HG02798 (cell line): ENCODE measurements at regions not wholly inside any gene's neighbourhood (a gene's known extent, or its start where the extent isn't known, plus 50 kb on each side); places are given as distances from the start of the nearest gene placed in this dataset.

ENCODE experiments used
- ATAC-seq: cut with Tn5 transposase; IDR thresholded peaks from one replicate; pipeline ENCODE4 v1.9.1; 2021; ENCODE audit warnings: mild to moderate bottlenecking; ENCODE audit not compliant: unreplicated experiment, poor library complexity

DNA sequence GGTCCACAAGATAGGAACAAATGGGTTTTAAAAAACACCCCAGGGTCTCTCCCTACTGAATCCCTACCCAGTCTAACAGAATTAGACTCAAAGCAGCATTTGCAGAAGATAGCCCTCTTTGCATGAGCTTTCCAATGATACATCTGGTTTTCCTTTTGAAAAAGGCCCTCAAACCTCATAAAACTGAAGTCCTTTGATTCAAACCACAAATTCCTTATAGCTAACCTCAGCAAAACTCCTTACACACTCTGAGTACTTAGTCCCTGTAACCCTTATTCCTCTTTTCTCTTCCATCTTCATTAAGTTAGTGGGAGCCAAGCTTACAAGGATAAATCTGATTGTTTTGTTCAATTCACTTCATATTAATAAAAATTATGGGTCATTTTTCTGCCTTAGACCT, 90.5 kb upstream of the TNC start:
- no peak for ATAC-seq

DNA sequence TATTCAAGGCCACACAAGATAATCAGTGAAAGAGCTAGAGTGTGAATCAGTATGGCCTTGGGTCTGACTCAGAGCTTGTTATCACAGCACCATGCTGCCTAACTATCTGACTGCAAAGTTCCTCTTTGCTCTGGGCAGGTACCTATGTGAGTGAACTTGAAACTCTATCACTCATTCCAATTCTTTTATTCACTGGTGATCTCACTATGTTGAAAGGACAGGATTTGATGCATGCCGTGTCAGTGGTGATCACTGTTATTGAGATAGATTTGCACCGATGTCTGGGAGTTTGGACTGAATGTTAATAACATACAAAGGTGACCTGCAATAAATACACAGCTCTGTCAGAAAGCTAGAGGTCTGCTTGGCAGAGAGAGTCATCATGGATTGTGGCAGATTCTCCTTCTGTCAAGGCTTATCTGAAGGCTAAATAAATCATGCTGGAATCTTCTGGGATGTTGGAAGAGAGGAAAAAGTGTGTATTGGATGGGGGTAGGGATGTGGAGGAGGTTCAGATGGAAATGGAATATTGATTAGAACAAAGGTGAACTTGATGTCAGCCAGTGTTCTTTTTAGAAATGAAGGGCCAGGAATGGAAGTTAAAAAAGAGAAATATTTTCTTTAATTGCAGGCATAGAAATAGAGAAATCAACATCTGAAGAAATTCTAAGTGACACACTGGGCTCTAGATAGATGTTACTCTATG, 91.8 kb upstream of the TNC start:
- ATAC-seq = peak; percentile 59

GRCh38 chr9:115210699-115211098, 92.7 kb upstream of the TNC start:
- no peak for ATAC-seq

DNA sequence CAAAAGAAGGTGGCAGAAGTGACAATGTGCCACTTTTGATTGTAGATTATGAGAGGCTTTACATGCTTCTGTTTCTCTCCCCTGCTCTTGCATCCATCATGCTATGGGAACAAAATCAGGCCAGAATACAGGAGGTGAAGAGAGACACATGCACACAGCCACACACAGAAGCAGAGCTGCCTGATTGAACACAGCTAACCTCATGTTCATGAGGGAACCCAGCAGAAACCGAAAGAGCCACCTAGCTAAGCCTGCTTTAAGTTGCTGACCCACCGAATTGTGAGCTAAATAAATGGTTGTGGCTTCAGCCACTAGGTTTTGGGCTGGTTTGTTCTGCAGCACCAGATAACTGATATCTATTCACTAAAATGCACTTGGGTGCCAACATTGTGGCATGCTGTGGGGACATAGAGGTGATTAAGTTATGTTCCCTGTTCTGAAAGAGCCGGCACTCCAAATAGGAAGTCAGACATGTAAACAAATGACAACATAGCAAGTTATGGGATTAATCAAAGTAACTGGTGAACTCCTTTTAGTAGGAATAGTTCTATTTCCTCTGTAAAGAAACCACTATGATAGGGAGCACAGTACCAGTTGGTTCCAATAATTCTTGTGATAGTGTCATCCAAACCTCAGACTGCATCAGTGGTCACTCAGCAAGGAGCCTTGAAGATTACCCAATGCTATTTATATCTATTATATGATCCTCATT, 93.6 kb upstream of the TNC start:
- ATAC-seq = peak; percentile 64

DNA sequence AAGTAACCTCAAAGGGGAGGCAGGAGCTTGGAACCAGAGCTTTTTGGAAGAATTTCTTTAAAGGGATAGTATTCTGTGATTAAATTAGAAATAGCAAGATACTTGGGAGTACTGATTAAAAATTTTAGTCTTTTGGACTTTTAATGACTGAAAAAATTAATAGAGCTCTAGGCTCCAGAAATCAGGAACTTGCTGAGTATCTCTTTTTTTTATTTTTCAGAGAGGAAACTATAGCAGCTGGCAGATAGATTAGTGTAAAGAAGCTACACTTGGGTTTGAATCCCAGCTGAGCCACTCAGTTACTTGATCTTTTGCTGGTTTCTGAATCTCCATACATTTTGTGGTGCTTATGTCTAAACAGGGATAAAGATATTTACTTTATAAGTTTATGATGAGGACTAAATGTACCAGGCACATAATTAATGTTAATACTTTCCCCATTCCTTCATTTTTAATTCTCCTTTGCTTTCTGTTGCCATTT, 94.2 kb upstream of the TNC start:
- no peak for ATAC-seq

DNA sequence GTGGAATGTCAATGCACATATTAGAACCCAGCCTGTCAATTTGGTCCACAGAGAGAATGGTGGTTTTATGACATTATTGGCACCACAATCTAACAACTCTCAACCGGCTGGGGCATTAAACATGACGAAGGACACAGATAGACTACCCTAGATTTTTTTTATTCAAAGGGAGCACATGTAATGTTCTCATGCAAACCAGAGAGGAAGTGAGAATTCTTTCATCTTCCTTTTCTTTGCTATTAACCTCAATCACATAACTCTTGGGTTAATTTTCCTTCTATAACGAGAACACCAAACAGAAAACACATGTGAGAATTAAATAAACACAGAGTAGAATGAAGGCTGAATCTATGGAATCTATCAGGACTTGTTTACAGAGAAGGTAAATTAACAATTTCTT, 94.9 kb upstream of the TNC start:
- ATAC-seq = peak; percentile 29

DNA sequence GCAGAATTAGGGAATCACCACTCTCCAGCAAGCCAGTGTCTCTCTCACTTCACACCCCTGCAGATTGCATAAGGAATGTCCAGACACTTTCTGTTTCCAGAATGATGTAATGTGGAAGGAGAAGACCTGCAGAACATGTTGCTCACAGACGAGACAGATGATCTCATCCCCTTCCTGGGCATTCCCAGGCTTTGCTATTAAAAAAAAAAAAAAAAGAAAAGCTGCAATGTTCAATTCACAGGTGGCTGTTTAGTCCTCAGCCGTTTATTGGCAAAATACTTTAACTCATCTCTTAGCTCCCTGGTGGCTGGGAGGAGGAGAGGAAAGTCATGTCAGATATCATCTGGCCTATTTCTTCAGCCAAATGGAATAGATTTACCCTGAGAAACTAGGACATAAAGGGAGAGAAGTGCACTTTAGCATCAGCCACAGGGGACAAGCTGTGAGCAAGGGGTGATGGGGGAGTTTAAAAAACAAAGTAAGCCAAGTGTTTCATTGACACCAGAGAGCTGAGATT, 95.9 kb upstream of the TNC start:
- ATAC-seq = no peak

- no peak for ATAC-seq
Measured at GRCh38 chr9:115216873-115217272, 98.9 kb upstream of the TNC start.

GRCh38 chr9:115220319-115221005, 102.5 kb upstream of the TNC start:
- no peak for ATAC-seq

DNA sequence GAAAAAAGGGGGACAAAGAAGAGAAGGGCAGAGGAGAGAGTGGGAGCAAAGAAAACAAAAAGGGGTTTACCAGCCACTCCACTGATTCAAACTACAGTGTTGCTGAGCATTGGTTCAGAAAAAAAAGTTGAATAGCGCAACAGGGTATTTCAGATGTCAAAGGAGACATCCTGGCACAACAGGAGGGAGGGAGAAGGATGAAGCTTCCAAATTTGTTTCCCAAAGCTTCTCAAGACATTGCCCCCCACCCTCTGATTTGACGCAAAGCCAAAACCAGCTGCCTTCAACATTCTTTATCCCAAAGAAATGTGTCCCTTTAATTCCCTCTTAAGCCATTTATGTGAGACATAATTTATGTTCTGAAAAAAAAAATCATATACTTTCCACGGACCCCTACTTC, 105.5 kb upstream of the TNC start:
- no peak for ATAC-seq

- no peak for ATAC-seq
Measured at GRCh38 chr9:115225459-115226116, 107.6 kb upstream of the TNC start.

- no peak for ATAC-seq
Measured at GRCh38 chr9:115226152-115226551, 108.2 kb upstream of the TNC start.

- ATAC-seq = no peak
Measured at GRCh38 chr9:115229496-115229895, 111.5 kb upstream of the TNC start.

DNA sequence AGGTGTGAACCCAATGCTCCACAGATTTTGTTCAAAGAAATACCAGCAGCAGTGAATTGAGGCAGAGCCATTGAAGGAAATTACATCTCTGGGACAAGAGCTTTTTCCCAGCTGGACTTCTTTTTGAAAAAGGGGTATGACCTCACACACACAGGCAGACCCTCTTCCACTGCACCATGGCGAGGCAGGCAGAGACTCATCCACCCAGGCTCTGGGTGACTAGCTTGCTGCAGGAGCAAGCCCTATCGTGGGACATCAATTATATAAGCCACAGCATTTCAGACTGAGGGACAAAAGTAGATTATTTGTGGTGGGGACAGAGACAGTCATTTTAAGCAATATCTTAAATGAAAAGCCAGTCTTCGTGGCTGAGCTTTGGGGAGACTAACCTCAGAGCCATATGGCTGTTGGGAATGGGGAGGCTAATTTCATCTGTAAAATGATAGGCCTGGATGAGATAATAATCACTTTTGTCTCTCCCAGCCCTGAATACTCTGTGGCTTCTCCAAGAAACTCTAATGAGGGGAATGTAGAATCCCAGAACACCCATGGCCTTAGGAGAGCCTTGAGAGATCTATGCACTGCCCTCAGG, 113.1 kb upstream of the TNC start:
- ATAC-seq = no peak

GRCh38 chr9:115232181-115232774, 114.3 kb upstream of the TNC start:
- no peak for ATAC-seq

GRCh38 chr9:115234094-115234493, 116.1 kb upstream of the TNC start:
- ATAC-seq = peak; percentile 57

DNA sequence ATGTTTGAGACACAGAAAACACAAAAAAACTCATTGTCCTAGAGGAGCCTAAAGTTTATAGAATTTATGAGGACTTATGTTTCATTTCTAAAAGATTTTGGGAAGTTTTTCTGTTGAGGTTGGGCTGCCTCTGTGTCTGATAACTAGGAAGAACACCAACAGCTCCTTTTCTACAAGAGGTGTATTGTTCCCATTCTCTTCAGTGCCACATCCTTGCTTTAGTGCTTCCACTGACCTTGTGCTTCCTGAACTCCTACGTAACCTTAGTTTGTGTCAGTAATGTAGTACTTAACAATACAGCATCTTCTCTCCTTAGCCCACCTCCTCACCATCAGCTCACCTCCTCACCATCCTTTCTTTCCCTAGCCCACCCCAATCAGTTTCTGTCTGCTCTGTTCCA, 117.3 kb upstream of the TNC start:
- ATAC-seq = no peak

- ATAC-seq = no peak
Measured at GRCh38 chr9:115237385-115237998, 119.5 kb upstream of the TNC start.

GRCh38 chr9:115240676-115241075, 122.7 kb upstream of the TNC start:
- no peak for ATAC-seq
